GM21717 (cell line): ENCODE measurements at regions not wholly inside any gene's neighbourhood (a gene's known extent, or its start where the extent isn't known, plus 50 kb on each side); places are given as distances from the start of the nearest gene placed in this dataset.
"Not testable (repeated sequence)": the region's sequence is repeated elsewhere in the genome, so short reads cannot be mapped to it uniquely, and the experiment has no call there.

Experiments
- ATAC-seq: cut with Tn5 transposase; IDR thresholded peaks from one replicate; pipeline ENCODE4 v1.9.1; 2021; ENCODE audit warnings: mild to moderate bottlenecking, moderate library complexity; ENCODE audit not compliant: unreplicated experiment

GRCh38 chr6:159594750-159595117 lies 98.3 kb downstream of the SOD2 start:
- no peak for ATAC-seq

DNA sequence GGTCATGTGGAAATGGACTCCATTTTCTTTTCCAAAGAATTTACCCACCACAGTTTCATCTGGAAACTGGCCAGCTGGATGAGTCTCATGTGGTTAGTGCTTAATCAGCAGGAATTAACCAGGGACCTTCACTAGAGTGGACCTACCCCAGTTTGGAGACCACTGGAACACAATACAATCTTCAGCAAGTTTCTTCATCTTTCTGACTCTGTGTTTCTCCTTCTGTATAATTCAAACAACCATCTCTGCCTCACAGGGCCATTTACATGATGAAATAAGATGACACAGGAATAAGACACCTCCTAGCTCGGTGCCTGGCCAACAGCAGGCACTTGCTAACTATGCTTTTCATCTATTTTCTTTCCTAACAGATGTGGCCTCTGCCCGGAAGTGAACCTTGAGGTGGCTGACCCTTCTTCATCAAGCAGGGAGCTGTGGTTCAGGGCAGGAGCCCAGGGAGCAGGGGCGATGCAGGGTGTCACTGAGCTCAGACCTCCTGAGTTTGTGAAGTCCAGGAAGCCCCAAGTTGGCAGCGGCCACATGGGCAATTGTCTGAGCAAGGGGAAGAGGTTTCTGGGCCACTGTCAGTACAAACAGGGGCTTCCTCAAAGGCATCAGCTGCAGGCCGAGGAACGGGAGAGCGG lies 98.8 kb downstream of the SOD2 start:
- ATAC-seq = no peak

GRCh38 chr6:159590835-159591234 lies 102.2 kb downstream of the SOD2 start:
- no peak for ATAC-seq

- no peak for ATAC-seq
Observed at GRCh38 chr6:159586684-159587083, 106.4 kb downstream of the SOD2 start.

DNA sequence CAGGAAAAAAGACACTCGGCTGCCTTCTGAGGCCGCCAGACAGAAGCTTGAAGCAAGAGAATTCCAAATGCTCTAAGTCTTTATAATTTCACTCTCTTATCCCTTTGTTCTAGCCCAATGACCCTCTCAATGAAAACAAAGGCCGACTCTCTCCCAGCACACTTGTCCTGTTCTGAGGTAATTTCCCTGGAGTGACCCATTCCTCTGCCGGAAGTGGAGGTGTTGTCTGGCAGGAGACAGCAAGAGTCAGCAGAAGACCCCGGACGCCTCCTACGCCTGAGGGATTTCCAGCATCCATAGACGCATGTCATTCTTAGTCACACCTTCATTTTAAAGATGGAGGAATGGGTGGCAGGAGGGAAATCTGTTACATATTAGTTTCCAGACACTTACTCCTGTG lies 110.3 kb downstream of the SOD2 start:
- ATAC-seq = no peak

DNA sequence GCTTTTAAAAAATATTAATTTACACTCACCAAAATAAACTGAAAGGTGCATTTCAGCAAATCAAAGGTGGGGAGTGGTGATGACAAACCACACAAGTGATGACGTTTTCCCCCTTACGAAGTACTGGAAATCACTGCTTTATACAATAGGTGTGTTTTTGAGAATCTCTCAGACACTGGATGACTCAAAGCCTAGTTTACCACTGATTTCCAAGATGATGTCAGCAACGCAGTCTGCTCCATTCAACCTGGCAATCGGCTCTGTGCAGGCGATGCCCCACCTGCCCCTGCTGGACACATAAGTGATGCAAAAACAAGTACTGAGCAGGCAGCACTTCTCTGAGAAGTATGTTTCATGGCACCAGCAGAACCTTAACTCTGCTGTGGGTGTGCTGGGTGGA lies 114.4 kb downstream of the SOD2 start:
- ATAC-seq = no peak

DNA sequence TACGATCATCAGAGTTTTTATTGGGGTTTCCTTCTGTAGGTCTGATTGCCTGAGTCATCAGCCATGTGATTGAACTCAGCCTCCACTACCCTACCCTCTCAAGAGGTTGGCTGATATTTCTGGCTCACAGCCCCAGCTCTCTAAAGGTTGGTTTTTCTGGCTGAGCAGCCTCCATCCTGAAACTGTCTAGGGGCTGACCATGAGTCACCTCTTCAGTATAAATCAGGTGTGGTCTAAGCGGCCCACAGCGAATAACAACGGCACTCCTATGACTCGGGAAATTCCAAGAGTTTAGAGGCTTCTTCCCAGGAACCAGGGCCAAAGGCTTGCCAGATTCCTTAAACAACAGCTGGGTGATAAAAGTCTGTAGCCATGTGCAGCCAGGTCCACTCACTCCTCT lies 115.5 kb downstream of the SOD2 start:
- ATAC-seq = no peak

- ATAC-seq = no peak
Observed at GRCh38 chr6:159572439-159573110, 120.5 kb downstream of the SOD2 start.

DNA sequence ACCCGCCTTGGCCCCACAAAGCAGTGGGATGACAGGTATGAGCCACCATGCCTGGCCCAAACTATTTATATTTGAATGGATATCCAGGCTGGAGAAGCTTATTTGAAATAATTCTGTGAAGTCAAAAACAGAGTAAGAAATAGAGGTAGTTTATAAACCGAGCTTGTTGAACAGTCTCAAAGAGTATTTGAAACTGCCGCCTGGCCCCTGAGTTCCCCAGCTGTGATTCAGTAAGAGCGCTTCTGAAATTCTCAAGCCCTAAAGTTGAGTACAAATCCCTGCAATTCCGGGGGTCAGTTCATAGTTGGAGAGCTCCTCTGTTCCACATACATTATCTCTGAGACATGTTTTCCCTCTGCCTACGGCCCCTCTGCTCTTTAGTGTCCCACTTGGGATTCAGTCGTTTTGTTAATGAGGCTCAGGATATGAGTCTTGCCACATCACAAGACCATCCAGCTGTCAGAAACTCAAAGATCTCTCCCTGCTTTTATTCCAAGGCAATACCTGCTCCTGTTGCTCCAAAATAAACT lies 127.8 kb downstream of the SOD2 start:
- no peak for ATAC-seq

GRCh38 chr6:159564456-159564855 lies 128.6 kb downstream of the SOD2 start:
- no peak for ATAC-seq

GRCh38 chr6:159557031-159557430 lies 136.0 kb downstream of the SOD2 start:
- ATAC-seq = no peak

- no peak for ATAC-seq
Observed at GRCh38 chr6:159555082-159555875, 137.8 kb downstream of the SOD2 start.

DNA sequence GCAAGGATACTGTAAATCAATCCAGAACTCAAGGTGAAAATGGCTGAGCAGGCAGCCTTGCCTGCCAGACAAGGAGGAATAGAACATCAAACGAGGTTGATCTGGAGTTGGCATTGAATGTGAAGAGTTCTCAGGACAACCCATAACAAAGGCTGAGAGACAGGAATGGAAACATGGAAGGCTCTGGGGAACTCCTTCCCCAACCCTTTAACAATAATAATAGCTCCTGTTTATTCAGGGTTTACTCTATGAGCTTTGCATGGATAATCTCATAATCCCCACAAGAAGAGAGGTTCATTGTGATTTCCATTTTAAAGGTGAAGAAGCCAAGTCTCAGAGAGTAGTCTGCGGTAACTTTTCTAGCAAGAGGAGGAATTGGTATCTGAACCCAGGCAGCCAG lies 151.7 kb downstream of the SOD2 start:
- ATAC-seq = no peak

DNA sequence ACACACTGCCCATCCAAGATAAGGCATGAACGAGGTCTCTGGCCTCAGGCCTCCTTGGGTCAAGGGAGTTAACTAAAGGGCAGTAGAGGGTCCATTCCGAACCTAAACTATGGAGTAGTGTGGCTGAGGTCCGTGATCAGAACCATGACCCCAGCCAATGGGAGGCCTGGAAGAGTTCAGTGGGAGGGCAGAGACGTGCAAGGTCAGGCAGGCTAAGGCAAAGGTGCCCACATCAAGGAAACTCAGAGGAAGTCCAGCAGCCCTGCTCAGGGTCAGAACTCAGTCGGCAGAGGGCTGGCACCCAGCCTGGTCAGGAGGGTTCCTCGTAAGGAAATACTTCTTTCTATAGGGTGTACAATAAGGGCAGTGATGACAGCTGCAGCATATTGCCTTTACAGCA lies 152.2 kb downstream of the SOD2 start:
- ATAC-seq = no peak

- no peak for ATAC-seq
Observed at GRCh38 chr6:159540152-159540551, 152.9 kb downstream of the SOD2 start.

- ATAC-seq = not testable (repeated sequence)
Observed at GRCh38 chr6:159538031-159538430, 155.0 kb downstream of the SOD2 start.

GRCh38 chr6:159535656-159536350 lies 157.2 kb downstream of the SOD2 start:
- ATAC-seq = no peak

GRCh38 chr6:159533568-159533967 lies 159.5 kb downstream of the SOD2 start:
- ATAC-seq = no peak

DNA sequence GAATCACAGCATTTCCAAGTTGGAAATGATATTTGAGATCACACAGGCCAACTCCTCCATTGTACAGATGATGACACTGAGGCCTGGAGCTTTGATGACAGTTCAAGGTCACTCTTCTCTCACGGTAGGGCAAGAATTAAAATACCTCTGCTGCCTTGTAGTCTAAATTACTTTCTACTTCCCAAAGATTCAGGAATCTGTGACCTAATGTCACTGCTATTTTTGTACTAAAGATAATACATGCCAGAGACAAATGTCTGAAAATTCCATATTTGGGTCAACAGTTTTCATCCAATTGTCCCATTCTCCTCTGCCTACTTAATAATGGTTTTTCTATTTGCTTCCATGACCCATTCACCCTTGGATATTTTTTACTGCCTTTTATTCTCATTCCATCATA lies 160.0 kb downstream of the SOD2 start:
- ATAC-seq = no peak

GRCh38 chr6:159532155-159532554 lies 160.9 kb downstream of the SOD2 start:
- ATAC-seq = no peak

DNA sequence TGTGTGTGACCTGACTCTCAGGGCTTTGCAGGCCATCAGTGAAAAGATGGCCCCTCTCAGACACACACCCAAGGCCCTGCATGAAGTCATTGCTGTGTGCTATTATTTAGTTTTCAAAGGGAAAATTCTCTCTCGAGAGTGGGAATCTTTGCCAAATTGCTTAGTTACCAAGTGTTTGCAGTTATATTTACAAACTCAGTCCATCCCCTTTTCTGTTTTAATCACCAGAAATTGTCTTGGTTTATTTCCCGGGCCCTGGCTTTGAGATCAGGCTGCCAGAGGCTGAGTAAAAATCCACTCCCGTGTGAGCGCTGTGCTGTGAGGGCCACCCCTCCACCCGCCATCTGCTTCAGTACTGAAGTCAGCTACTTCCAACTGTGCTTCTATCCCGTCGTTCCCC lies 163.1 kb downstream of the SOD2 start:
- ATAC-seq = no peak
